ENCODE measurements at regions not wholly inside any gene's neighbourhood (a gene's known extent, or its start where the extent isn't known, plus 50 kb on each side); places are given as distances from the start of the nearest gene placed in this dataset.

DNA sequence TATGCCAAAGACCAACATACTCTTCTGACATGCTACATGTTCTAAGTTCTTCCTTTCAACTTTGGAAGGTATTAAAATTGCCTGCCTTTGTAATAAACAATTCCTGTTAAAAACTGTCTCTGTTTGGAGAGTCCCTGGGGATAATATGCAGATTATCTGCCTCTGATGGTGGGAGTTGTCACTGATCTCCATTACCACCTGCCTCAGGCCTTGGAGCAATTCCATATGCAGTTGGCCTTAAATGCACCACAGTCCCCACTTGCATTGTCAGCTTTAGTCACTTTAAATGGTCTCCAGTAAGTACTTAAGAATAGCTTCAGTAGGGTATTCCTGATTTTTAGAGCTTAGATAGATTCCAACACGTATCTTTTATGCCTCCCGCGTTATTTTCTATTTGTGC is 121.1 kb upstream of the GOLIM4 start:
- TF ChIP-seq, protein P1, sequence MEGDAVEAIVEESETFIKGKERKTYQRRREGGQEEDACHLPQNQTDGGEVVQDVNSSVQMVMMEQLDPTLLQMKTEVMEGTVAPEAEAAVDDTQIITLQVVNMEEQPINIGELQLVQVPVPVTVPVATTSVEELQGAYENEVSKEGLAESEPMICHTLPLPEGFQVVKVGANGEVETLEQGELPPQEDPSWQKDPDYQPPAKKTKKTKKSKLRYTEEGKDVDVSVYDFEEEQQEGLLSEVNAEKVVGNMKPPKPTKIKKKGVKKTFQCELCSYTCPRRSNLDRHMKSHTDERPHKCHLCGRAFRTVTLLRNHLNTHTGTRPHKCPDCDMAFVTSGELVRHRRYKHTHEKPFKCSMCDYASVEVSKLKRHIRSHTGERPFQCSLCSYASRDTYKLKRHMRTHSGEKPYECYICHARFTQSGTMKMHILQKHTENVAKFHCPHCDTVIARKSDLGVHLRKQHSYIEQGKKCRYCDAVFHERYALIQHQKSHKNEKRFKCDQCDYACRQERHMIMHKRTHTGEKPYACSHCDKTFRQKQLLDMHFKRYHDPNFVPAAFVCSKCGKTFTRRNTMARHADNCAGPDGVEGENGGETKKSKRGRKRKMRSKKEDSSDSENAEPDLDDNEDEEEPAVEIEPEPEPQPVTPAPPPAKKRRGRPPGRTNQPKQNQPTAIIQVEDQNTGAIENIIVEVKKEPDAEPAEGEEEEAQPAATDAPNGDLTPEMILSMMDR (IDR thresholded peaks at IDR 0.05; ENCODE audit: insufficient read depth, low read length, poor library complexity, severe bottlenecking): no peak
- no peak for TF ChIP-seq EZH2phosphoT487 (conservative IDR thresholded peaks at IDR 0.05; ENCODE audit: low read length)
